ENCODE measurements at regions not wholly inside any gene's neighbourhood (a gene's known extent, or its start where the extent isn't known, plus 50 kb on each side); places are given as distances from the start of the nearest gene placed in this dataset.
"Not testable (repeated sequence)": the region's sequence is repeated elsewhere in the genome, so short reads cannot be mapped to it uniquely, and the experiment has no call there.

- no peak for DNase-seq (ENCODE audit: low read depth in 4 of 4, low spot score in 2 of 4)
Measured at GRCh38 chr7:69038915-69039314, 559.4 kb upstream of the AUTS2 start.

GRCh38 chr7:69042138-69042537 lies 556.1 kb upstream of the AUTS2 start:
- DNase-seq (ENCODE audit: low read depth in 4 of 4, low spot score in 2 of 4), result no peak

GRCh38 chr7:69047151-69047754 lies 551.0 kb upstream of the AUTS2 start:
- DNase-seq (ENCODE audit: low read depth in 4 of 4, low spot score in 2 of 4), result no peak

GRCh38 chr7:69049326-69049725 lies 548.9 kb upstream of the AUTS2 start:
- DNase-seq (ENCODE audit: low read depth in 4 of 4, low spot score in 2 of 4), result no peak

GRCh38 chr7:69052447-69052846 lies 545.8 kb upstream of the AUTS2 start:
- DNase-seq (ENCODE audit: low read depth in 4 of 4, low spot score in 2 of 4), result no peak

GRCh38 chr7:69060516-69060915 lies 537.8 kb upstream of the AUTS2 start:
- DNase-seq (ENCODE audit: low read depth in 4 of 4, low spot score in 2 of 4), result no peak

- no peak for DNase-seq (ENCODE audit: low read depth in 4 of 4, low spot score in 2 of 4)
Measured at GRCh38 chr7:69062020-69062765, 536.1 kb upstream of the AUTS2 start.

GRCh38 chr7:69067397-69067796 lies 530.9 kb upstream of the AUTS2 start:
- DNase-seq (ENCODE audit: low read depth in 4 of 4, low spot score in 2 of 4), result no peak

- no peak for DNase-seq (ENCODE audit: low read depth in 4 of 4, low spot score in 2 of 4)
Measured at GRCh38 chr7:69070476-69070875, 527.8 kb upstream of the AUTS2 start.

- no peak for DNase-seq (ENCODE audit: low read depth in 4 of 4, low spot score in 2 of 4)
Measured at GRCh38 chr7:69076566-69076965, 521.7 kb upstream of the AUTS2 start.

GRCh38 chr7:69078997-69079769 lies 519.1 kb upstream of the AUTS2 start:
- DNase-seq (ENCODE audit: low read depth in 4 of 4, low spot score in 2 of 4), result peak in 1 of 4 donors; percentile 17

- DNase-seq (ENCODE audit: low read depth in 4 of 4, low spot score in 2 of 4), result not testable (repeated sequence)
Measured at GRCh38 chr7:69087281-69087680, 511.0 kb upstream of the AUTS2 start.

- DNase-seq (ENCODE audit: low read depth in 4 of 4, low spot score in 2 of 4), result no peak
Measured at GRCh38 chr7:69088185-69088584, 510.1 kb upstream of the AUTS2 start.

- DNase-seq (ENCODE audit: low read depth in 4 of 4, low spot score in 2 of 4), result no peak
Measured at GRCh38 chr7:69090936-69091335, 507.3 kb upstream of the AUTS2 start.

- no peak for DNase-seq (ENCODE audit: low read depth in 4 of 4, low spot score in 2 of 4)
Measured at GRCh38 chr7:69091521-69091920, 506.8 kb upstream of the AUTS2 start.

- no peak for DNase-seq (ENCODE audit: low read depth in 4 of 4, low spot score in 2 of 4)
Measured at GRCh38 chr7:69095127-69095526, 503.1 kb upstream of the AUTS2 start.

- peak in 1 of 4 donors; percentile 12 for DNase-seq (ENCODE audit: low read depth in 4 of 4, low spot score in 2 of 4)
Measured at GRCh38 chr7:69095649-69096048, 502.6 kb upstream of the AUTS2 start.

GRCh38 chr7:69104023-69104422 lies 494.3 kb upstream of the AUTS2 start:
- no peak for DNase-seq (ENCODE audit: low read depth in 4 of 4, low spot score in 2 of 4)

- no peak for DNase-seq (ENCODE audit: low read depth in 4 of 4, low spot score in 2 of 4)
Measured at GRCh38 chr7:69105092-69105491, 493.2 kb upstream of the AUTS2 start.

- no peak for DNase-seq (ENCODE audit: low read depth in 4 of 4, low spot score in 2 of 4)
Measured at GRCh38 chr7:69105981-69106380, 492.3 kb upstream of the AUTS2 start.

- not testable (repeated sequence) for DNase-seq (ENCODE audit: low read depth in 4 of 4, low spot score in 2 of 4)
Measured at GRCh38 chr7:69106449-69106848, 491.8 kb upstream of the AUTS2 start.

- not testable (repeated sequence) for DNase-seq (ENCODE audit: low read depth in 4 of 4, low spot score in 2 of 4)
Measured at GRCh38 chr7:69106946-69107345, 491.3 kb upstream of the AUTS2 start.
